ENCODE measurements at regions not wholly inside any gene's neighbourhood (a gene's known extent, or its start where the extent isn't known, plus 50 kb on each side); places are given as distances from the start of the nearest gene placed in this dataset.

DNA sequence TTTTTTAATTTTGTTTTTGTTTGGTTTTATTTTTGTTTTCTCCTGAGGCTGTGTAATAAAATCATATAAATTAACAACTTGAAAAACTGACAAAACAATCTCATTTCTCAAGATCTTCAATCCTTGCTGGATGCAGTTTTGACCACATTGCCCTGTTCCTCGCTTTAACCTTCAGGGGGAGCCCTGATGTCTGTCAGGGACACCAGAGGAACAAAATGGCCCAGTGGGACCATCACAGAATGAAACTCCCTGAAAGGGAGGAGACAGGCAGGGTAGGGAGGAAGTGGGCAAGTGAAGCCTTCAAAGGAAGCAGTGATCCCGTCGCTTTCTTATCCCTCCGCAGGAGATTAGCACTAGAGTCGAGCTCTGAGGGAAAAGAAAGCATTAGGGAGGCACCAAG is 274.9 kb upstream of the LDB2 start:
- no peak for DNase-seq (ENCODE audit: low read depth, low spot score)
- POLR2A ChIA-PET = no interaction called here
- dilution Hi-C loops (cut with MboI; ENCODE audit: extremely low pct_ligation_motif_present, low sequenced_read_pairs) = no loop called here

DNA sequence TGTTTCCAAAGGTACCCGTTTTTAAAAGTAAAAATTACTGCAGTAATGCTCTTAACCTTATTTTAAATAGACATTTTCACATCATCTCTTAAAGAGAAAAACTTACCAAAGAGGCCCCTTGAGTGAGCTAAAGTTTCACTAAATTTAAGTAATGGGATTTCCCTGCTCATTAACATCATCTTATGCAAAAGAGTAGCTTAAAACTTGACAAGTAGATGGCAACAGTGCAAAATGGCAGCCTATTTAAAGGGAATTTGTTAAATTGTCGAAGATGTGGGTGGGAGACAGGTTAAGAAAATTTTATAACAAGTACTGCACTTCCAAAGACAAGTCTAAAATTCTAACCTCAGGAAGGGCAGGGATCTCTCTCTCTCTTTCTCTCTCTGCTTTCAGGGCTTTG is 271.7 kb upstream of the LDB2 start:
- Histone ChIP-seq H4K20me1 (replicated peaks; ENCODE audit: control insufficient read depth, extremely low read depth, insufficient read depth, low read length) (no peaks in the 10 kb centered on the region), H3K4me3 (replicated peaks in 1 of 3; ENCODE audit: insufficient read depth in 1 of 3, low read depth in 1 of 3, low read length in 3 of 3) (no peak overlapping the region), H3K4me1 (ENCODE audit: control insufficient read depth, extremely low read depth, insufficient read depth, low read length) (peaks cover 7% of the 10 kb centered on the region), H3K36me3 (ENCODE audit: control insufficient read depth in 2 of 2, extremely low read depth in 1 of 2, insufficient read depth in 2 of 2, low read length in 2 of 2) (no peaks in the 10 kb centered on the region), H2AFZ (ENCODE audit: low read depth, low read length) (no peak overlapping the region), H3K9me3 (replicated peaks; ENCODE audit: control insufficient read depth, insufficient read depth, low read length) (no peaks in the 10 kb centered on the region), H3K79me2 (ENCODE audit: control insufficient read depth, insufficient read depth, low read length) (no peaks in the 10 kb centered on the region), H3K9me1 (replicated peaks; ENCODE audit: control insufficient read depth, extremely low read depth, insufficient read depth, low read length) (no peaks in the 10 kb centered on the region), H3K27me3 (ENCODE audit: control insufficient read depth in 2 of 2, insufficient read depth in 2 of 2, low read length in 2 of 2) (peaks cover 2 to 3% of the 10 kb centered on the region in 2 experiments), H3K27ac (ENCODE audit: insufficient read depth, low read depth, low read length) (no peak overlapping the region), H3K9ac (replicated peaks; ENCODE audit: extremely low read depth, insufficient read depth, low read length) (no peak overlapping the region), H3K4me2 (ENCODE audit: insufficient read depth, low read length) (no peak overlapping the region)
- TF ChIP-seq, protein P1, sequence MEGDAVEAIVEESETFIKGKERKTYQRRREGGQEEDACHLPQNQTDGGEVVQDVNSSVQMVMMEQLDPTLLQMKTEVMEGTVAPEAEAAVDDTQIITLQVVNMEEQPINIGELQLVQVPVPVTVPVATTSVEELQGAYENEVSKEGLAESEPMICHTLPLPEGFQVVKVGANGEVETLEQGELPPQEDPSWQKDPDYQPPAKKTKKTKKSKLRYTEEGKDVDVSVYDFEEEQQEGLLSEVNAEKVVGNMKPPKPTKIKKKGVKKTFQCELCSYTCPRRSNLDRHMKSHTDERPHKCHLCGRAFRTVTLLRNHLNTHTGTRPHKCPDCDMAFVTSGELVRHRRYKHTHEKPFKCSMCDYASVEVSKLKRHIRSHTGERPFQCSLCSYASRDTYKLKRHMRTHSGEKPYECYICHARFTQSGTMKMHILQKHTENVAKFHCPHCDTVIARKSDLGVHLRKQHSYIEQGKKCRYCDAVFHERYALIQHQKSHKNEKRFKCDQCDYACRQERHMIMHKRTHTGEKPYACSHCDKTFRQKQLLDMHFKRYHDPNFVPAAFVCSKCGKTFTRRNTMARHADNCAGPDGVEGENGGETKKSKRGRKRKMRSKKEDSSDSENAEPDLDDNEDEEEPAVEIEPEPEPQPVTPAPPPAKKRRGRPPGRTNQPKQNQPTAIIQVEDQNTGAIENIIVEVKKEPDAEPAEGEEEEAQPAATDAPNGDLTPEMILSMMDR (IDR thresholded peaks at IDR 0.05; ENCODE audit: extremely low read depth in 1 of 2, insufficient read depth in 1 of 2, low read depth in 1 of 2, low read length in 2 of 2) = no peak
- TF ChIP-seq, protein P2, sequence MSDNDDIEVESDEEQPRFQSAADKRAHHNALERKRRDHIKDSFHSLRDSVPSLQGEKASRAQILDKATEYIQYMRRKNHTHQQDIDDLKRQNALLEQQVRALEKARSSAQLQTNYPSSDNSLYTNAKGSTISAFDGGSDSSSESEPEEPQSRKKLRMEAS (IDR thresholded peaks at IDR 0.05; ENCODE audit: insufficient read depth, insufficient read length) = no peak
- no peak for TF ChIP-seq JUN (IDR thresholded peaks at IDR 0.05; ENCODE audit: borderline replicate concordance, insufficient read depth, insufficient read length, low read depth)
- TF ChIP-seq POLR2AphosphoS5 (IDR thresholded peaks at IDR 0.05; ENCODE audit: insufficient read depth, low read depth, low read length) = no peak
- no peak for TF ChIP-seq POLR2A (IDR thresholded peaks at IDR 0.05; ENCODE audit: low read depth, low read length)
- no peak for TF ChIP-seq MYC (IDR thresholded peaks at IDR 0.05; ENCODE audit: low read depth, low read length)
- intact Hi-C loops (cut with micrococcal nuclease) = no loop called here
- no TSS peak for BruUV-seq (replicated peaks)
- ChIA-PET CTCF (interaction anchor here (1.2 to 1.7 kb wide), 7 partner anchors 15 to 256 kb away, joined by 3 to 7 read pairs (median 4); no protein-coding TSS in a partner anchor), POLR2A (no interaction called here)
- dilution Hi-C loops (cut with MboI; ENCODE audit: extremely low pct_ligation_motif_present, low sequenced_read_pairs) = no loop called here
- no peak for DNase-seq (ENCODE audit: low read depth, low spot score)
- no peak for FAIRE-seq

More for the DNA sequence above, 274.9 kb upstream of the LDB2 start:
- Histone ChIP-seq H3K4me3 (replicated peaks in 1 of 3; ENCODE audit: insufficient read depth in 1 of 3, low read depth in 1 of 3, low read length in 3 of 3) (no peak overlapping the region), H3K27me3 (ENCODE audit: control insufficient read depth in 2 of 2, insufficient read depth in 2 of 2, low read length in 2 of 2) (peaks cover 2 to 3% of the 10 kb centered on the region in 2 experiments), H3K9me1 (replicated peaks; ENCODE audit: control insufficient read depth, extremely low read depth, insufficient read depth, low read length) (no peaks in the 10 kb centered on the region), H3K4me2 (ENCODE audit: insufficient read depth, low read length) (no peak overlapping the region), H3K27ac (ENCODE audit: insufficient read depth, low read depth, low read length) (no peak overlapping the region), H3K9me3 (replicated peaks; ENCODE audit: control insufficient read depth, insufficient read depth, low read length) (no peaks in the 10 kb centered on the region), H3K4me1 (ENCODE audit: control insufficient read depth, extremely low read depth, insufficient read depth, low read length) (peaks cover 7% of the 10 kb centered on the region), H4K20me1 (replicated peaks; ENCODE audit: control insufficient read depth, extremely low read depth, insufficient read depth, low read length) (no peaks in the 10 kb centered on the region), H3K36me3 (ENCODE audit: control insufficient read depth in 2 of 2, extremely low read depth in 1 of 2, insufficient read depth in 2 of 2, low read length in 2 of 2) (no peaks in the 10 kb centered on the region), H3K9ac (replicated peaks; ENCODE audit: extremely low read depth, insufficient read depth, low read length) (no peak overlapping the region), H2AFZ (ENCODE audit: low read depth, low read length) (no peak overlapping the region), H3K79me2 (ENCODE audit: control insufficient read depth, insufficient read depth, low read length) (no peaks in the 10 kb centered on the region)
- FAIRE-seq = peak; percentile 50
- no TSS peak for BruUV-seq (replicated peaks)
- CTCF ChIA-PET = interaction anchor here (0.6 to 1.4 kb wide), 3 partner anchors 56 to 274 kb away, joined by 3 read pairs; no protein-coding TSS in a partner anchor
- TF ChIP-seq, protein P1 (IDR thresholded peaks at IDR 0.05; ENCODE audit: extremely low read depth in 1 of 2, insufficient read depth in 1 of 2, low read depth in 1 of 2, low read length in 2 of 2) = peak in 1 of 2 donors; percentile 9
- TF ChIP-seq FOS (IDR thresholded peaks at IDR 0.05; ENCODE audit: borderline replicate concordance, insufficient read depth, low read length) (no peak), POLR2AphosphoS5 (IDR thresholded peaks at IDR 0.05; ENCODE audit: insufficient read depth, low read depth, low read length) (no peak), JUN (IDR thresholded peaks at IDR 0.05; ENCODE audit: borderline replicate concordance, insufficient read depth, insufficient read length, low read depth) (no peak), EZH2 (IDR thresholded peaks at IDR 0.05; ENCODE audit: borderline replicate concordance, low read depth, low read length, severe bottlenecking) (no peak)
- intact Hi-C loops (cut with micrococcal nuclease) = no loop called here
